HG03175 (cell line): ENCODE measurements at regions not wholly inside any gene's neighbourhood (a gene's known extent, or its start where the extent isn't known, plus 50 kb on each side); places are given as distances from the start of the nearest gene placed in this dataset.
"Not testable (repeated sequence)": the region's sequence is repeated elsewhere in the genome, so short reads cannot be mapped to it uniquely, and the experiment has no call there.

ENCODE experiments used
- ATAC-seq: cut with Tn5 transposase; IDR thresholded peaks from one replicate; pipeline ENCODE4 v1.9.1; 2021; ENCODE audit warnings: mild to moderate bottlenecking, moderate library complexity; ENCODE audit not compliant: unreplicated experiment

DNA sequence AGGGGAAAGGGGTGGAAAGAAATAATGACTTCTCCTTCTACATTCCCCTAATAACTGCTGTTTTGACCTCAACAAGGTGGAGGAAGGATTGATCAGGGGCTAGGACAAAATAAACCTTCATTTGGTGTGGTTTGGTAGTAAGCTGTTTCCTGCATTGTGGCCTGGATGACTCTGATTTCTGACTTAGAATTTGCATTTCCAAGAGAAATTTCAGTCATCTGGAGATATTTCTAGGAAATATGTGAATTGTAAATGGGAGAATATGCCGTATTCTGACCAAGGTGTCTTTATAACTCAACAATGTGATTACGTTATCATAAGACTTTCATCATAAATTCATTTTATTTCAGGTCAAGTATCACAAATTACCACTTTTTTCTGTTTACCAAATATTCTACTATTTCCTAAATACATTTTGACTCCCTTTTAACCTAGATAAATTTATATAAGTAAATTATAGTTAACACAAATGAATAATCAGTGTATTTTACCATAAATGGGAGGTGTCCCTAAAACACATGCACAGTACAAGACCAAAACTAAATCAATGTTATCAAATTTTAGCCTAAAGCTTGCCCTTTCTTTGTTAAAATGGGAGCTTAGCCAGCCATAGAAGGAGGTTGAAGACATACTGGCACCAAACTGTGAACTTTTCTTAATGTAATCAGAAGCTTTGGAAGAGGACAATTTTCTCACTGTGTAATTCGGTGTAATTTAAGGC is 828.8 kb downstream of the TMTC2 start:
- no peak for ATAC-seq

DNA sequence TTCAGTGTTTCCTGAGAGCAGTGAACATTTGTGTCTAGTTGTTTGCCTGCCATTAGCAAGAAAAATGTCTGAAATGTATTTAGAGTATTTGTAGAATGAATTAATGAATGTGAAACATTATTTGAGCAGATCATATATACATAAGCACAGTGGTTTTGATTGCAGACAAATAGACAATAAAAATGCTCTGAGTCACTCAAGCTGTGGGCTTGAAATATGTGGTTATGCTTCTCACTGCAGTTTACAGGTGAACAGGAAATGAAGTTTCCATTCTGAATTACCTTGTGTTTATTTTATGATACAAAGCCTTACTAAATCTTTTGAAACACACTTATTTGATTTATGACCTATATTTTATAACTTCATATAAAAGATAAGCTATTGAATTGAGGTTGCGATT is 827.7 kb downstream of the TMTC2 start:
- ATAC-seq = no peak

DNA sequence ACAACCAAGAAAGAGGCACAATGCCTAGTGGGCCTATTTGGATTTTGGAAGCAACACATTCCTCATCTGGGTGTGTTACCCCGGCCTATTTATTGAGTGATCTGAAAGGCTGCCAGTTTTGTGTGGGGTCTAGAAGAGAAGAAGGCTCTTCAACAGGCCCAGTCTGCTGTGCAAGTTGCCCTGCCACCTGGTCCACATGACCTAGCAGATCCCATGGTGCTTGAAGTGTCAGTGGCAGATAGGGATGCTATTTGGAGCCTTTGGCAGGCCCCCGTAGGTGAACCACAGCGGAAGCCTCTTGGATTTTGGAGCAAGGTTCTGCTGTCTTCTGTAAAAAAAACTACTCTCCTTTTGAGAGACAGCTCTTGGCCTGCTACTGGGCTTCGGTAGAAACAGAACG is 820.1 kb downstream of the TMTC2 start:
- no peak for ATAC-seq

DNA sequence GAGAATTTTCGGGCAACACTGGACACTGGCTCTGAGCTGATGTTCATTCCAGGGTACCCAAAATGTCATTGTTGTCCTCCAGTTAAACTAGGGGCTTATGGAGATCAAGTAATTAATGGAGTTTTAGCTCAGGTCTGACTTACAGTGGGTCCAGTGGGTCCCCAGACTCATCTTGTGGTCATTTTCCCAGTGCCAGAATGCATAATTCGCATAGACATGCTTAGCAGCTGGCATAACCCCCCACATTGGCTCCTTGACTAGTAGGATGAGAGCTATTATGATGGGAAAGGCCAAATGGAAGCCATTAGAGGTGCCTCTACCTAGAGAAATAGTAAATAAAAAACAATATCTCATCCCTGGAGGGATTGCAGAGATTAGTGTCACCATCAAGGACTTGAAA is 818.9 kb downstream of the TMTC2 start:
- ATAC-seq = no peak

DNA sequence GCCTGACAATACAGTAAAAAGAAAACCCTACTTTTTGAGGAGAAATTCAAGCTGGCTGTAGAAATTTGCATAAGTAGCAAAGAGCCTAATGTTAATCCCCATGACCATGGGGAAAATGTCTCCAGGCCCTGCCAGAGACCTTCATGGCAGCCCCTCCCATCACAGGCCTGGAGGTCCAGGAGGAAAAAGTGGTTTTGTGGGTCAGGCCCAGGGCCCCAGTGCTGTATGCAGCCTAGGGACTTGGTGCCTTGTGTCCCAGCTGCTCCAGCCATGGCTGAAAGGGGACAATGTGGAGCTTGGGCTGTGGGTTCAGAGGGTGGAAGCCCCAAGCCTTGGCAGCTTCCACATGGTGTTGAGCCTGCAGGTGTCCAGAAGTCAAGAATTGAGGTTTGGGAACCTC is 813.2 kb downstream of the TMTC2 start:
- not testable (repeated sequence) for ATAC-seq

DNA sequence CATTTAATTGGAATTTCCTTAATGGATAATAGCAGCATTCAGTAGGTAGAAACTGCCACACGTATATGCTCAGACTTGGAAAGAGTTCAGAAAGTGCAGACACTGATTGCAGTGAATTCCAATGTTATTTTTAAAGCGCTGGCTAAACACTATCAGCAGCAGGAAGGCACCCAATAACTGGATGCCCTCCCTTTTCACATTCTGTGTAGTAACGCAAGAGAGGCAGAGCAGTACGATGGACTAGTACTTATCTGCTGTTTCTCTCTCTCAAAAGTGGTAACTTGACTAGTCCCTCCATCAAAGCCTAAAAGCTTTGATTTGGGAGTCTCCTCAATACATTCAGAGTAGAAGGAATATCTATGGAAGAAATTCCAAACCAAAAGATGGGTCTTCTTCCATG is 791.0 kb downstream of the TMTC2 start:
- ATAC-seq = no peak

DNA sequence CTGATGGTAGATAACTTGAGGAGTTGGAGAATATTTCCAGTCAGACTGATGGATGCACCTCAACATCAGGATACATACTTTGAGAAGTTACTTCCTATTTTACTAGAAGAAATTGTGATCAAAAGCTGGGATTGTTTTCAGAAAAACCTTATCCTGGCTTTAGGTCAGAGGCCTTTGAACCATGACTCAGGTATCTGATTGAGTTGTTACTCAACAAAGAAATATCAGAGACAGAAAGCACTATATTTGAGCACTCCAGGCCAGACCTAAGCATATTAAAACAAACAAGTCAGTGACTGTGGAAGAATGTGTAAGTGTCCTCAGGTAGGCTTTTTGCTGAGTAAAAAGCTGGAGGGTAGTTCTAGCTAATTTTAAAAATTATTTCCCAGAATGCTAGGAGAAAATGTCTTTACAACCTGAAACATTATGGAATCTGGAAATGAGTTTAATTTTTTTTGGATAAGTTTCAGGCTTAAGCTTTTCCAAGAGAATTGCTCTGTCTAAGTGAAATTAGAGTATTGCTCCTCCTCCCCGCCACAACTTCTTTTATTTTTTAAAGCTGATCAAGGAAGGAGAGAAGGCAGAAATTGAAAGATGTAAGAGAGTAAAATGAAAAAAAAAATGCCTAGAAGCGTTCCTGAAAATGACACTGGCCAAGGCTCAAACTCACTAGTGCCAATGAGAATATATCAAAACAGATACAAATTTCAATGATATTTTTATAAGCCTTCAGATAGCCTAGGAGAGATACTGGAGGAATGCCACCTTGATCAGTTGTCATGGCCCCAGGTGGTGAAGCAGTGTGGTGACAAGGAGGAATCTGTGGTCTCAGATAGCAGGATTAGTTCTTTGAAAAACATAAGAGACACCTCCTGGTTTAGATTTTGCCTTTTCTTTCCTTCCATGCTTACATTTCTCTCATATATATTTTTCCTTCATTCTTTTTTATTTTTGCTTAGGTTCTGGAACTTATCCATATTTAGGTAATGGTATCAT is 790.3 kb downstream of the TMTC2 start:
- ATAC-seq = no peak

DNA sequence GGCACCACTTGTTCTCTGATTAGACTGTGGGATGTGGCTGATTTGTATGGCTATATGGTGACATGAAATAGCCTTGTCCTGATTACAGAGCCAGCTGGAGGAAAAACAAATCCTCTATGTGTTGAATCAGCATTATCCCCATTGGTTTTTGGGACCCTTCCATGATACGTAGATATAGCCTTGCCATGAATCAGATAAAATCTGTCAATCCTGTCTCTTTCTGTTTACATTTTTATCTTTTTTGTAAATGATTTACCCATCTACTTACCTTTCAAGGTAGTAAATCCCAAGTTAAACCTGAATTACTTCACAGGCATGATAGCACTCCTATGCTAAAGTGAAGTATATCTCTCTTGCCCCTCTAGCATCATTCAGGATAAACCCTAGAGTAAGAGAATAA is 789.3 kb downstream of the TMTC2 start:
- ATAC-seq = no peak

DNA sequence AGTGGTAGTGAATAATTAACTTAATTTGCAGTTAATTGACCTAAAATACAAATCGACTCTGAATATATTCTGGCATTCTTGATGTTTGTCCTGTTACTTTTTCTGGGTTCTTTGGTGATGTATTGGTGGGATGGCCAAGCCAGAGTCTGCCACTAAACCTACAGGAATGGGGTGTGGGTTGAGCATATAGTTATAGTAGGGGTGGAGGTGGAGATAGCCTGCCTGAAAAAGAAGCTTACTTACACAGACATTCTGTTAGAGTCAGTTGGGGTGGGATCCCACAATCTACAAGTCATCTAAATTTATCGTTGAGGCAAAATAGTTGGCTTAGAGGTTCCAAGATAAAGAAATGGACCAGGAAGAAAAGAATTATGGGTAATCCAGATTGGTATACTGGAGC is 787.7 kb downstream of the TMTC2 start:
- ATAC-seq = no peak

DNA sequence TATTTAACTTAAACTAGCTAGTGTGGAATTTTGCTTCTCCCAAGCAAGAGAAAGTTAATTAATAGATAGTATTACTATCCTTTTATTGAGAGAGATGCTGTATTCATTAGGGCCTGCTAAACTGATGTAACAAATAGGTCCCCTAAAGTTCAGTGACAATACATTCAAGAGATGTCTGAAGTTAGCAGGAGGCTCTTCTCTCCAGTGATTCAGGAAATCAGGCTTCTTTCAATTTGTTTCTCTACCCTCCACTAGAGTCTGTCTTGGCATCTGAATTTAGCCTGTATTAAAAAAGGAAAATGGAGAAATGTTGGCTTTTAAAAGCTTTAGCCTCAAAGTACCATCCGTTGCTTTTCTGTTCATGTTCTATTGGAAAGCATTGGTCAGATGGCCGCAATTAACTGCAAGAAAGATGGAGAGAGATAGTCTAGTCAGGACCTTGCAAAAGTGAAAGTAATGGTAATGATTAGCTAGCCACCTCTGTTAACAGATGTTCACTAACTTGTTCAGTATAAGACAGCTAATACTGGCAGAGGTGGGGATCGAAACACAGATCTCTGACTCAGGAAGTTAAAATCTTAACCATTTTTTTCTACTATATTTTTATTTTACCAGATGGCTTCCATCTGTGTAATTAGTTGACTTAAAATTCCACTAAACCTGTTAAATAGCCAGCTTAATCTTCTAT is 786.8 kb downstream of the TMTC2 start:
- ATAC-seq = peak; percentile 99

DNA sequence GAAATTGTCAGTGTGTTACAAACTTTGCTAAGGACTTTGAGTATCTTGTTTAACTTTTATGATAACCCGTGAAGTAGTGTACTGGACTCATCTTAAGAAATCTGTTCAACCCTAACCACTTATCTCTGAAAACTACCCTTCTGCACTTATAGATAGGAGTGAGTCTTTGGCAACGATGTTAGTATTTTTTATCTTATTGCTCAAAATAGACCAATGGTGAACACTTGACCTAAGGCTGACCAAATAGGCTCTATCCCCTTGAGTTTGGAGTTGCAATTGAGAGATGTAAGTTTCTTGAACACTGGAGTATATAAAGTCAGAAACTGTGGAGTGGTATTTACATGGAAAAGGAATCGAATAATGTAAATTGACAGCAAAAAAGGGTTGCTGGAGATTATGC is 786.1 kb downstream of the TMTC2 start:
- ATAC-seq = no peak

DNA sequence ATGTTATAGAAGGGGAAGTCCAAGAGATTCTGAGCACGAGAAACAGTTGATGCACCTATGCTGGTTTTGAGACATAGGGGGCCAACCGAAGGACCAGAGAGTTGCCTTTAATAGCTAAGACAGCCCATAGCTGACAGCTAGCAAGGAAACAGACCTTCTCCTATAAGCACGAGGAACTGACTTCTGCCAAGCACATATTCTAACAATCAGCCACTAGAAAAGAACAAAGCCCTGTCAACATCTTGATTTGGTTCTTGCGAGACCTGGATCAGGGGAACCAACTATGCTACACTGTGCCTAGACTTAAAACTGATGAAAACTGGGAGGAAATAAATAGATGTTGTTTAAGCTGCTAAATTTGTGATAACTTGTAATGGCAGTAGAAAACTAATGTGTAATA is 785.6 kb downstream of the TMTC2 start:
- no peak for ATAC-seq

DNA sequence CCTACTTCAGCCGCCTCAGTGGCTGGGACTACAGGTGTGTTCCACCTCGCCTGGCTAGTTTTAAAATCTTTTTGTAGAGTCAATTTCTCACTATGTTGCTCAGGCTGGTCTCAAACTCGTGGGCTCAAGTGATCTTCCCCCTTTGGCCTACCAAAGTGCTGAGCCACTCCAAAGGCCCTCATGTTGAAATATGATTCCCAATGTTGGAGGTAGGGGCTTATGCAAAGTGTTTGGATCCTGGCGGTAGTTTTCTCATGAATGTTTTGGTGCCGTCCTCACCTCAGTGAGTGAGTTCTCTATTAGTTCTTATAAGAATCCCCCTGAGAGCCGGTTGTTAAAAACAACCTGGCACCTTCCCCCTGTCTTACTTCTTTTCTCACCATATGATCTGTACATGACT is 784.6 kb downstream of the TMTC2 start:
- ATAC-seq = no peak

DNA sequence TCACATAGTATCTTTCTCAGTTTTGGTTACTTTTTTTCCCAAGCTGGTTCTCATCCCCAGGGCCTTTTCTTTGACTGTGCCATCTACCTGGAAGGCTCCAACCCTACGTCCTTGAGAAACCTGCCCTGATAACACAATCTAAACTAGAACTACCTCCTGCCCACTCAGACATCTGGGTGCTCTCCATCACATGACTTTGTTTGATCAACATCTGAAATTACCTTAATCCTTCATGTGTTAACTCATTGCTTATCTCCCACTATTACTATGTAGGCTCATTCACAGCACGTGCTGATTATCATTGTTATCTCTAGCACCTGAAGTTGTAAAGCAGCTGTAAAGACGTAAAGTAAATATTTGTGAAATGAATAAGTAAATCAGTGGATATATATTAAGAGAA is 784.0 kb downstream of the TMTC2 start:
- no peak for ATAC-seq

DNA sequence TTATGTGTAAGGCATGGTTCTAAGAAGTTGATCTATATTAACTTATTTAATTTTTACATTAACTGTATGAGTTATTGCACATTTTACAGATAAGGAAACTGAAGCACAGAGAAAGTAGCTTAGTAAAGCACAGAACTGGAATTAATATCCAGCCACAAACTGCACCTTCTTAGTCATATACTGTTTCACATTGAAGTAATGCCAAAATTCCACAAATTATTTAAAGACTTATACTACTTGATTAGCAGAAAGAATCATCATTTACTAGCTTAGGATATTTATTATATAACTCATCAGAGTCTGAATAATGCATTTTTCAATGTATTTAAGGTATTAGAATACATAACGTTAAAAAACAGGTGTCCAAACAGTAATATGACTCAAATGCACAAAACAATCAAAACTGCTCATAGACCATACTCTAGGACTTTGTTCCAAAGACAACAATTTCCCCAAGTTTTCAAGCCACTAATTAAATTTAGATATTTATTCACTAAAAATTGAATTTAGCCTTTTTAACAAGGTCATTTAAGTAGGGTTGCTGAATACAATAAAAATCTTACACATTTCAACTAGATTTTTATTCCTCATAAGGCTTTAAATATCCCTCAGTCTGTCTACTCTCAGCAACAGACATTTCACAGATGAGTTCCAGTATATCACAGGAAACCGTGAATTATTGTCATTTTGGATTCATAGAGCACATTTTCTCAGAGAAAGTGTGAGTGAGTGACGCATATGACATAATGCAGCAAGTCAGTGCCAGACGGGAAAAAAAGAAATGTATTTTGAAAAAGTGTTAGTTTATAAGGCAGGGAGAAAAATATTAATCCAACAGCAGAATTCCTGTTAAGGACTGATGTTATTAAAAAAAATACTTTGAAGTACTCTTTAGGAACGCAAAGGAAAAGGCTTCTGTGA is 782.5 kb downstream of the TMTC2 start:
- ATAC-seq = no peak

DNA sequence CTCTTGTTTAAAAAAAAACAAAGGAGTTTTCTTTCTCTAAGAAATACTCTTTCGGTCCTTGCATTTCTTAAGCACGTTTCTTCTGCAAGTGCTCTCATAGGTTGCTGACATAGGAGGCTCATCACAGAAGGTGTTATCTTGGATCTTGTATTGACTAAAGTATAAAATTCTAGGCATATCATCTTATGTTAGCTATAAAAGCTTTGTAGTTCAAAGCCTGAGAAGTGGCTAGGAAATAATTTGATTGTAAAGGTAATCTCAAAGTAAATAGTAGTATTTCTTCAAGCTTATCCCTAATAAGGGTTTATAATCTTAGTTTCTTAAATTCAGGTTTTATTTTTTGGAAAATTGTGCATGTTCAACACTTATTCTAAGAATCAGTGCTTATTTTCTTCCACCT is 778.9 kb downstream of the TMTC2 start:
- no peak for ATAC-seq

DNA sequence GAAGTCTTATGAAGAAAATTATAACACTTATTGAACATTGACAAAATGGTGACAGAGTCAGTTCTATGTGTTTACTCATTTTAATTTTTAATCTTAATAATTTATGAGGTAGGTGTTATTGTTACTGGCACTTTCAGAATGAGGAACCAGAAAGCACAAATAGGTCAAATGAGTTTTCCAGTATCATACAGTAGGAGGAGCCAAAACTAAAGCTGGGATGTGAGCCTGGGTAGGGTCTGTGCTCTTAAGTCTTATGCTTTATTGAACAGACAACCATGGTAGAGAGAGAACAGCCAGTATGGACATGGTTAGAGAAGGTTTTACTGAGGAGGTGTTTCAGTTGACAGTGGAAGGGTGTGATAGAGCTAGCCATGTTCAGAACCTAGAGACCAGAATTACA is 775.7 kb downstream of the TMTC2 start:
- ATAC-seq = no peak

DNA sequence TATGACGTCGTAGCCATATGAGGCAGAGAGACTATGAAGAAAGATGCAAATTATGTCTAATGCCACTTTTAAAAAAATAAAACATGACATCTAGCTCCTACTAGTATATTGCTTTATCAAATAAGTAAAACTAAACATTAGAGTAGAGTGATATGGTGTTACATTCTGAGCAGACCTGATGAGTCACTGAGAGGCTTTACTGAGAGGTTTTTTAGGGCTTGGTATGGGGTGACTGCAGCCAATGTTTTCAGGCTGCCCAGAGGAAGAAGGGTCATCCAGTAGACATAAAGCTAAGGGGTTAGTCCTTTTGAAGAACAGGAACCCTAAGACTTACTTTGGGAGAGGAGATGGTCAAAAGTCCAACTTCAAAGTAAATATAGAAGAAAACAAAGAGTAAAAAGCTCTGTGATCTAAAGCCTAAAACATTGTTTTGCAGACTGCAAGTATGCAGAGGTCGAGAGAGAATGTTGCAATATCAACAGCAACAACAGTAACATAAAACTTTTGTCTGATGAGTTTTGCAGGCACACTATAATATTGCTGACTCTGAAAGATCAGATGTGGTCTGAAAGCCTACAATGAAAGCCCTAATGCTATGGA is 774.7 kb downstream of the TMTC2 start:
- no peak for ATAC-seq

DNA sequence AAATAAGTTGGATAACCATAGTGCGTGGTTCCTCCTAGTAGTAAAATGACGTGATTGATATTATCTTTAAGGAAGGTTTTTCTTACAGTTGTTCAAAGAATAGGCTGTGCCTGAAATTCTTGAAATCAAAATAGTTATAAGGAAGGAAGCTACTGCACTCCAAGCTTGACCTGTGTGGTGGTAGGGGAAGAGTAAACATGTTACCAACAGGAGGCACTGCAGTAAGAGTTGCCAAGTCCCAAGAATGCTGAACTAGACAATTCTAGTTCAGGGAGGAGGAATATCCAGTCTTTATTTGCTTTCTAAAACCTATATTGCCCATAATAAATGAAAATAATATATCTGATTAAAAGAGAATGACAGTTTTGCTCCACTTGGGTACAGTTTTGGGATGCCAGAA is 764.5 kb downstream of the TMTC2 start:
- ATAC-seq = no peak

DNA sequence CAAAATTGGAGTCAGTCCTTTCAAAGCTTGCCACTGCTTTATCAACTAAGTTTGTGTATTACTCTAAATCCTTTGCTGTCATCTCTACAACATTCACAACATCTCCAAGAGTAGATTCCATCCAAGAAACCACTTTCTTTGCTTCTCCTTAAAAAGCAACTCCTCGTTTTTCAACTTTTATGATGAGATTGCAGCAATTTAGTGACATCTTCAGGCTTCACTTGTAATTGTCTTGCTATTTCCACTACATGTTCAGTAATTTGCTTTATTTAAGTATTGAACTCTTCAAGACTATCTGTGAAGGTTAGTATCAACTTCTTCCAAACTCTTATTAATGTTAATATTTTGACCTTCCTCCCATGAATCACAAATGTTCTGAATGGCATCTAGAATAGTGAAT is 747.9 kb downstream of the TMTC2 start:
- ATAC-seq = no peak
